ENCODE measurements at regions not wholly inside any gene's neighbourhood (a gene's known extent, or its start where the extent isn't known, plus 50 kb on each side); places are given as distances from the start of the nearest gene placed in this dataset.

- DNase-seq, result no peak
These were observed 513.6 kb downstream of the BCL11B start for GRCh38 chr14:98758440-98758839.

GRCh38 chr14:98761993-98762392 is 510.0 kb downstream of the BCL11B start:
- DNase-seq, result no peak

GRCh38 chr14:98766818-98767217 is 505.2 kb downstream of the BCL11B start:
- no peak for DNase-seq

DNA sequence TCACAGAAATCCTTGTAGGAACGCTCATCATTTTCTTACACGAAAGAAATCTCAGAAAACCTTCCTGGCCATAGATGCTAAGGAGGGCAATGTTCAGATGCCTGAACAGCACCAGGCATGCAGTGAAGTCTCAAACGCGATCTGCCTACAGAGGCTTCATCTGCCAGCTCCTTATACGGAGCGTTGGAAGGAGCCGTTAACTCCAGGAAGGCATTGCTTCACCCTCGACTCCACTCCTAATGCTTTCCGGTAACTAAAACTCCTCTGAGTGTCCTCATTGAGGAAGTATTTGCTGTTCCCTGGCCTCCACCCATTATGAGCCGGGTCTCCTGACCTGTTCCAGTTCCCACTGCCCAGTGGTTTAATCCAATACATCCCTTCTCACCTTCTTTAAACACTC is 502.7 kb downstream of the BCL11B start:
- DNase-seq, result no peak

GRCh38 chr14:98770151-98770550 is 501.8 kb downstream of the BCL11B start:
- DNase-seq, result no peak

- DNase-seq, result no peak
These were observed 498.2 kb downstream of the BCL11B start for GRCh38 chr14:98773814-98774213.

GRCh38 chr14:98775892-98776291 is 496.1 kb downstream of the BCL11B start:
- DNase-seq, result no peak

DNA sequence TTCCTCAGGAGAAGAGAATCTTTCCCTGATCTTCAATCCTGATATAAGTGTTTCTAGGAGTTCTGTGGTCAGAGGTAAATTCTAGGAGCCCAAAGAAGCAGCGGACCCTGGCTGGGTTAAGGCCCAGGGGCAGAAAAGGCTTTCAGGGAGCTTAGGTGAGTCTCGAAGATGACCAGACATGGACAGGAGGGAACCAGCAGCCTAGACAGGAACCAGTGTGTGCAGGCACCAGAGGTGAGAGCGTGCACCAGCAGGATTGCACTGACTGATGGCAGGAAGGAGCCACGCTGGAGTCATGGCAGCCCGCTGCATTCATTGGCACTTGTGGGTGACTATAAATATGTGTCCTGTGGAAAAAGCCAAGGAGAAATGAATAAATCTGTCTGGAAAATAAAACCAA is 489.9 kb downstream of the BCL11B start:
- DNase-seq, result no peak

DNA sequence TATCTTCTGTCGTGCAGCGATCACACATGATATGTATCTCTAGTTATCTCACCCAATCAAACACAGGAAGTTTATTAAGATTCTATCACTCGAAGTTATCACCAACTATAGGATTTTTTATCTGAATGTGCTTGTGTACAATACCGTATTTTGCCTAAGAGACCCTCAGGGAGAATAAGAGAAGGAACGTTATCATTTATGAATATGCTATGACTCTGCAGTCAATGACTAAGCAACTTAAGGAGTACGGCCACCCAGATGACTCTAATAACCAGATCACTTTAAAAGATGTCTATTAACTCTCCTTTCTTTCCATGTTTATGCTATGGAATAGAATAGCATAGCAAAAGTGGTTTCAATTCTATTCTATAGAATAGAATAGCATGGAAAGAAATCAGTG is 486.4 kb downstream of the BCL11B start:
- DNase-seq, result no peak

GRCh38 chr14:98786456-98786855 is 485.5 kb downstream of the BCL11B start:
- DNase-seq, result no peak

GRCh38 chr14:98791661-98792060 is 480.3 kb downstream of the BCL11B start:
- no peak for DNase-seq

- no peak for DNase-seq
These were observed 479.8 kb downstream of the BCL11B start for GRCh38 chr14:98792171-98792570.

- no peak for DNase-seq
These were observed 473.9 kb downstream of the BCL11B start for GRCh38 chr14:98798099-98798498.

GRCh38 chr14:98799891-98800290 is 472.1 kb downstream of the BCL11B start:
- DNase-seq, result no peak

GRCh38 chr14:98802044-98802443 is 470.0 kb downstream of the BCL11B start:
- DNase-seq, result no peak

- DNase-seq, result no peak
These were observed 468.8 kb downstream of the BCL11B start for GRCh38 chr14:98803196-98803595.

DNA sequence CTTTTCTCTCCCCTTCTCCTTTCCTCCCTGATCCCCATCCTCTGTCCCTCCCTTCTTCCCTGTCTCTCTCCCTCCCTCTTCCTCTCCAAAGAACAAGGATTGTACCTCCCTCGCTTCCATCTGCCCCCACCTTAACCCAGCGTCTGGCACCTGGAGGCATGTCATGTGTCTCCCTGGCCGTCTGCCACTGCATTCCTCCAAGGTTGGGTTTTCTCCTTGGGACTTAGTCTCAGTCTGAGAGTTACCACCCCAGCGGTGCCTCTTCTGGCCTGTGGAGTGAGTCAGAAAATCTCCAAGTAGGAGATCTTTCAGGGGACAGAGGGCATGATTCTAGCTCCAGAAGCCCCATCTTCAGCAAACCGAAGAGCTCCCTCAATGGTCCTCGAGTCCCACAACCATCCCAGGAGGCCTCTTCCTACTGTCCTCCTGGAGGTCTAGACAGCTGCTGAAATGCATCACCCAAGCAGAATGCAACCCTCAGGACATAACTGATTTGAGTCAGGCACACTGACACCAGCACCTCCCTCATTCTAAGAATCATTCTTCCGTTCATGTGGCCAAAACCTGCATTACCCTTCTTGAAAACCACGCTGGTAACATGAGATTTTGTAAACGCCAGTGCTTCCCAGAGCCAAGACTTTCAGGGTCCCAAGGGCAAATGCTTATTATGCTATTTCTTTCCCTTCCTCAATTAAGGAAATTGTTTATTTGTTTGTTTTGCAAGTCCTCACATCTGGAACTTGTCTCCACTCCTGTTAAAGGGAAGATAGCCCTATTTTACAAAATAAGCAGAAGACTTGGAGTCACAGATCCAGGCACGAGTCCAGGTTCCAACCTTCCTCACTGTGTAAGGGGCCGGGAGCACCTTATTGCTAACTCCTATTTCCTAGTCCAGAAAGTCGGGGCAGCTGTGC is 463.2 kb downstream of the BCL11B start:
- DNase-seq, result no peak

- DNase-seq, result no peak
These were observed 455.8 kb downstream of the BCL11B start for GRCh38 chr14:98816195-98816594.

DNA sequence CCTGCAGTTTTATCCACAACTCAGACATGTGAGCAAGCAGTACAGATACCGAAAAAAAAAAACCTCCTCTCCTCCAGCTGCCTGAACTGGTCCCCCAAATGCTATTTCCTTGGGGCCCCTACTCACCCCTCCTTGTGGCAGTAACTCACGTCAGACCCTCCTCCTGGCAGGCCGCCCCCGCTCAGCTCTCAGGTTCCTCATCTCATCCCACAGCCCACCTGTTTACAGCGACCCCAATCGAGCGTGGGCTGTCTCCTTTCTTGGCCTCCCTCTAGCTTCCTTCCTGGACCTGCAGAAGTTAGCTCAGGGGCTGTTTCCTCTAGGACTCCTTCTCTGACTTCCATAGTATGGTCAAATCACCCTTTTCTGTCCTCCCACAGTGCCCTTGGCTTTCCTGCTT is 455.3 kb downstream of the BCL11B start:
- DNase-seq, result no peak

DNA sequence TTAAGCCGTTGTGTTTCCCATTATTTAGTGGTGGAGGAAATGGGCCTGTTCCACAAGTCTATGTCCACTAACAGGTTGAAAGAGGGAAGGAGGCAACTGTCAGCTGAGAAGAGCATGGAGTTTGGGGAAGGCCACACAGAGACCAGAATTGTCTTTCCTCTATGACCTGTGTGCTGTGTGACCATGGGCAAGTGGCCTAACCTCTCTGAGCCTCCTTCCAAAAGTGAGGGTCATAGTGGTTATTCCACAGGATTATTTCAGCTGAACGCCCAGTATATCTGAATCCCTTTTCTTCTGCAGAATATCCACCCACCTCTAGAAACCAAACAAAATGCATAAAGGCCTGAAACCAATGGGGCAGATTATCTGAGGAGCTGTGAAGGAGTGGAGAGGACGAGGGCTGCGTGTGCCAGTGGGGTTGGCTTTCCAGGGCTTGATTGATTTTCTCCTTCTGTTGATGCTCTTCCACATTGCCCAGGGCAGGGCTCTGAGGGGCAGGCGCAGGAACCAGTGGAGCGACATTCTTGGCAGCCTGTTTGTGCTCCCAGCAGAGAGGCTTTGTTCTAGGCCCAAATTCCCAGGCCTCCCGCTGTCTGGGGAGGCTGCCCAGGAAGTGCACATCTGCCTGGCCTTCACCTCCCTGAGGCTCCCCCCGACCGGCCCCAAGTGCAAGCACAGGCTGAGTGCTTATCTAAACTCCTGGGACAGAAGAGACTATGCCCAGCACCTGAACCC is 452.7 kb downstream of the BCL11B start:
- DNase-seq, result no peak

DNA sequence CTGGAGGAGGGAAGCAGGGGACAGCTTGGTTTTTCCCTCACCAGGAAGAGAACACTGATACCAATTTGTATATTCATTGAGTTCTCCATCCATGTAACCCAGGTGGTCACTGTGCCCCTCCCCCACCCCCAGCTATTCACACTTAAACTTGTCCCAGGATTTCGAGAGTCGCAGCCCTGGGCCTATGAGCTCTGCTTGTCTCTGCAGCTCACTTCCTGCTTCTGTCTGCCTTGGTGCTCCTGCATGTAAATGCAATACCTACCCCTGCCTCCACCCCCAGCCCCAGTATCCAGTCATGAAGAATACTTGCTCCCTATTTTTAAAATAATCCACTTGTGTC is 452.2 kb downstream of the BCL11B start:
- DNase-seq, result no peak

- DNase-seq, result no peak
These were observed 449.1 kb downstream of the BCL11B start for GRCh38 chr14:98822917-98823316.

DNA sequence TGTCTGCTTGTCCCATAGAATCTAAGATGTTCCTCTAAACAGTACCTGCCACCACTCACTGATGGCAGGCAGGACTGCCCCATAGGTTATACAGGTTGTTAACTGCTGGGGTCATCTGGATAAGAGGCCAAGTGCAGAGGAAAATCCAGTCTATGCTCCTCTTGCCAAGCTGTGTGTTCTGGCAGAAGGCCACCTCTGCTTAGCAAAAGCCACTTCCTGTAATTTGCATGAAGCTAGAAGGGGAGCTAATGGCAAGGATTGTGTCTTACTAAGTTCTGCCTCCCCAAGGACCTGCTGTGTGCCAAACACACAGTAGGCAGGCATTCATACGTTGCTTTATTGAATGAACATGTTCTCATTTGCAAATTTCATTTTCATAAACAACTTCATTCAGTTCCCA is 445.4 kb downstream of the BCL11B start:
- DNase-seq, result no peak

- DNase-seq, result no peak
These were observed 437.9 kb downstream of the BCL11B start for GRCh38 chr14:98834119-98834518.

Data from Kasumi-1 (cell line).